Neural cell (in vitro differentiated cells): ENCODE measurements at regions not wholly inside any gene's neighbourhood (a gene's known extent, or its start where the extent isn't known, plus 50 kb on each side); places are given as distances from the start of the nearest gene placed in this dataset.

Experiments used
- EP300 ChIP-seq: fragments of 450-650 bp; conservative IDR thresholded peaks from 2 replicates; pipeline ENCODE4 v1.6.1; 2014; ENCODE audit warnings: antibody characterized with exemption, mild to moderate bottlenecking, moderate library complexity; ENCODE audit not compliant: poor library complexity, severe bottlenecking
- SMC3 ChIP-seq: fragments of 450-650 bp; conservative IDR thresholded peaks from 2 replicates; pipeline ENCODE4 v1.6.1; 2014; ENCODE audit warnings: antibody characterized with exemption, mild to moderate bottlenecking, moderate library complexity; ENCODE audit not compliant: poor library complexity
- TF ChIP-seq, protein P1 (sequence below): fragments of 450-650 bp; IDR thresholded peaks from 2 replicates; pipeline ENCODE4 v1.5.1; 2014; ENCODE audit warnings: antibody characterized with exemption, mild to moderate bottlenecking, moderate library complexity; ENCODE audit not compliant: poor library complexity, severe bottlenecking

DNA sequence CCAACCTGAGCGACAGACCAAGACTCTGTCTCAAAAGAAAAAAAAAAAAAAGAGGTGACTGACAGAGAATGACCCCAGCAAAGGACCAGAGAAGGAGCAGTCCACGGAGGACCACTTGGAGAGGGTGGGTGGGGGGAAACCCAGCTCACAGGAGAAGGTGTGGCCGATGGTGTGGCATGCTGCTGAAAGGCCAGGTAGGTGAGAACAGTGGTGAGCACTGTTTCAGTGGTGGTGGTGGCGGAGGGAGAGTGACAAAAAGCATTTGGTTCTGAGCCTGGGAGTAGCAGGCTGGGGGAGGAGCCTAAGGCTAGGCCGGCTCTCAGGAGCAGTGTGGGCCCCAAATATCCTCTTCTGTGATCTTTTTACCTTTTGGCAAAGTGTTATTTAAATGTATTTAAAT is 63.8 kb downstream of the IRF2BPL start:
- TF ChIP-seq EP300 = no peak
- TF ChIP-seq, protein P1, sequence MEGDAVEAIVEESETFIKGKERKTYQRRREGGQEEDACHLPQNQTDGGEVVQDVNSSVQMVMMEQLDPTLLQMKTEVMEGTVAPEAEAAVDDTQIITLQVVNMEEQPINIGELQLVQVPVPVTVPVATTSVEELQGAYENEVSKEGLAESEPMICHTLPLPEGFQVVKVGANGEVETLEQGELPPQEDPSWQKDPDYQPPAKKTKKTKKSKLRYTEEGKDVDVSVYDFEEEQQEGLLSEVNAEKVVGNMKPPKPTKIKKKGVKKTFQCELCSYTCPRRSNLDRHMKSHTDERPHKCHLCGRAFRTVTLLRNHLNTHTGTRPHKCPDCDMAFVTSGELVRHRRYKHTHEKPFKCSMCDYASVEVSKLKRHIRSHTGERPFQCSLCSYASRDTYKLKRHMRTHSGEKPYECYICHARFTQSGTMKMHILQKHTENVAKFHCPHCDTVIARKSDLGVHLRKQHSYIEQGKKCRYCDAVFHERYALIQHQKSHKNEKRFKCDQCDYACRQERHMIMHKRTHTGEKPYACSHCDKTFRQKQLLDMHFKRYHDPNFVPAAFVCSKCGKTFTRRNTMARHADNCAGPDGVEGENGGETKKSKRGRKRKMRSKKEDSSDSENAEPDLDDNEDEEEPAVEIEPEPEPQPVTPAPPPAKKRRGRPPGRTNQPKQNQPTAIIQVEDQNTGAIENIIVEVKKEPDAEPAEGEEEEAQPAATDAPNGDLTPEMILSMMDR = no peak
- TF ChIP-seq SMC3 = no peak
